ENCODE measurements at regions not wholly inside any gene's neighbourhood (a gene's known extent, or its start where the extent isn't known, plus 50 kb on each side); places are given as distances from the start of the nearest gene placed in this dataset.
"Not testable (repeated sequence)": the region's sequence is repeated elsewhere in the genome, so short reads cannot be mapped to it uniquely, and the experiment has no call there.

GRCh38 chr12:114616081-114616480 lies 67.9 kb downstream of the TBX3 start:
- DNase-seq, result no peak
- TF ChIP-seq GATA1 (IDR thresholded peaks at IDR 0.05; ENCODE audit: low read depth, low read length), result no peak
- no peak for TF ChIP-seq POLR2A (IDR thresholded peaks at IDR 0.05; ENCODE audit: low read length)

- TF ChIP-seq GATA1 (IDR thresholded peaks at IDR 0.05; ENCODE audit: low read depth, low read length) (no peak), POLR2A (IDR thresholded peaks at IDR 0.05; ENCODE audit: low read length) (no peak)
- DNase-seq, result no peak
Measured at GRCh38 chr12:114614040-114614439, 69.9 kb downstream of the TBX3 start.

- DNase-seq, result no peak
- TF ChIP-seq GATA1 (IDR thresholded peaks at IDR 0.05; ENCODE audit: low read depth, low read length) (no peak), POLR2A (IDR thresholded peaks at IDR 0.05; ENCODE audit: low read length) (no peak)
Measured at GRCh38 chr12:114612062-114612461, 71.9 kb downstream of the TBX3 start.

GRCh38 chr12:114611145-114612018 lies 72.6 kb downstream of the TBX3 start:
- TF ChIP-seq GATA1 (IDR thresholded peaks at IDR 0.05; ENCODE audit: low read depth, low read length), result no peak
- no peak for DNase-seq

- no peak for DNase-seq
Measured at GRCh38 chr12:114608509-114608908, 75.5 kb downstream of the TBX3 start.

GRCh38 chr12:114605918-114606317 lies 78.1 kb downstream of the TBX3 start:
- TF ChIP-seq POLR2A (IDR thresholded peaks at IDR 0.05; ENCODE audit: low read length) (no peak), GATA1 (IDR thresholded peaks at IDR 0.05; ENCODE audit: low read depth, low read length) (no peak)
- no peak for DNase-seq

More at GRCh38 chr12:114608509-114608908, 75.5 kb downstream of the TBX3 start:
- TF ChIP-seq GATA1 (IDR thresholded peaks at IDR 0.05; ENCODE audit: low read depth, low read length) (no peak), POLR2A (IDR thresholded peaks at IDR 0.05; ENCODE audit: low read length) (no peak)

GRCh38 chr12:114604606-114605005 lies 79.4 kb downstream of the TBX3 start:
- TF ChIP-seq GATA1 (IDR thresholded peaks at IDR 0.05; ENCODE audit: low read depth, low read length) (no peak), POLR2A (IDR thresholded peaks at IDR 0.05; ENCODE audit: low read length) (no peak)
- no peak for DNase-seq

GRCh38 chr12:114600584-114600983 lies 83.4 kb downstream of the TBX3 start:
- not testable (repeated sequence) for DNase-seq

- no peak for TF ChIP-seq GATA1 (IDR thresholded peaks at IDR 0.05; ENCODE audit: low read depth, low read length)
- TF ChIP-seq POLR2A (IDR thresholded peaks at IDR 0.05; ENCODE audit: low read length), result no peak
- no peak for DNase-seq
Measured at GRCh38 chr12:114598111-114598510, 85.9 kb downstream of the TBX3 start.

- TF ChIP-seq POLR2A (IDR thresholded peaks at IDR 0.05; ENCODE audit: low read length) (no peak), GATA1 (IDR thresholded peaks at IDR 0.05; ENCODE audit: low read depth, low read length) (no peak)
- DNase-seq, result no peak
Measured at GRCh38 chr12:114592946-114593345, 91.0 kb downstream of the TBX3 start.

GRCh38 chr12:114588061-114588460 lies 95.9 kb downstream of the TBX3 start:
- TF ChIP-seq GATA1 (IDR thresholded peaks at IDR 0.05; ENCODE audit: low read depth, low read length) (no peak), POLR2A (IDR thresholded peaks at IDR 0.05; ENCODE audit: low read length) (no peak)
- no peak for DNase-seq

GRCh38 chr12:114580306-114580705 lies 103.7 kb downstream of the TBX3 start:
- no peak for TF ChIP-seq GATA1 (IDR thresholded peaks at IDR 0.05; ENCODE audit: low read depth, low read length)
- TF ChIP-seq POLR2A (IDR thresholded peaks at IDR 0.05; ENCODE audit: low read length), result no peak
- DNase-seq, result no peak

- TF ChIP-seq GATA1 (IDR thresholded peaks at IDR 0.05; ENCODE audit: low read depth, low read length), result no peak
- no peak for TF ChIP-seq POLR2A (IDR thresholded peaks at IDR 0.05; ENCODE audit: low read length)
- DNase-seq, result no peak
Measured at GRCh38 chr12:114579389-114579788, 104.6 kb downstream of the TBX3 start.

- no peak for DNase-seq
- no peak for TF ChIP-seq POLR2A (IDR thresholded peaks at IDR 0.05; ENCODE audit: low read length)
- TF ChIP-seq GATA1 (IDR thresholded peaks at IDR 0.05; ENCODE audit: low read depth, low read length), result no peak
Measured at GRCh38 chr12:114562654-114563053, 121.3 kb downstream of the TBX3 start.

- no peak for DNase-seq
- TF ChIP-seq GATA1 (IDR thresholded peaks at IDR 0.05; ENCODE audit: low read depth, low read length), result no peak
- no peak for TF ChIP-seq POLR2A (IDR thresholded peaks at IDR 0.05; ENCODE audit: low read length)
Measured at GRCh38 chr12:114555451-114555850, 128.5 kb downstream of the TBX3 start.

All from erythroblast (primary cell).